ENCODE measurements at regions not wholly inside any gene's neighbourhood (a gene's known extent, or its start where the extent isn't known, plus 50 kb on each side); places are given as distances from the start of the nearest gene placed in this dataset.

DNA sequence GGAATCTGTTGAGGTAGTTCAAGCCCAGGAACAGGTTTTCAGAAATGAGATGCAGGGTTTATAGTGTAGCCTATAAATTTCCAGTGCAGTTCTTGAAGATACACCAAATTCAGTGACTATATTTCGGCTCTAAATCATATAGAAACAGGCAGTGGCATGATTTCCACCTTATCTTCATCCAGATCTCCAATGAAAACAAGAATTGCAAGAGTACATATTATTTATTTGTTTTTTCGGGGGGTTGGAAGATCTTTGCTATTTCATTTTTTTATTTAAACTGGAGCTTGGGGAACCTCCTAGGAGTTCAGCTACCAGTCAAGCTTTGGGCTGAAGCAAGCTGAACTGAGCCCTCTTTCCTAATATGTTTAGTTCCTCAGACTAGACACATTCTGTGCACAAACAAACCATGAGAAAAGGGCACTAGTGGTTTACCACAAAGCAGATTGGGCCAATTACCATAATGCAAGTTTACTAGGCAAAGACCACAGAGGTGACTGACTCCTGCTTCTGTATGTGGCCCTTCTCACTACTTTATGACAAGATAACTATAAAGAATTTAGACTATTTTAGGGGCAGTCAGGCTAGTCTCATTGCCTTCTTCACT, 68.5 kb downstream of the RGS2 start:
- TF ChIP-seq, protein P1, sequence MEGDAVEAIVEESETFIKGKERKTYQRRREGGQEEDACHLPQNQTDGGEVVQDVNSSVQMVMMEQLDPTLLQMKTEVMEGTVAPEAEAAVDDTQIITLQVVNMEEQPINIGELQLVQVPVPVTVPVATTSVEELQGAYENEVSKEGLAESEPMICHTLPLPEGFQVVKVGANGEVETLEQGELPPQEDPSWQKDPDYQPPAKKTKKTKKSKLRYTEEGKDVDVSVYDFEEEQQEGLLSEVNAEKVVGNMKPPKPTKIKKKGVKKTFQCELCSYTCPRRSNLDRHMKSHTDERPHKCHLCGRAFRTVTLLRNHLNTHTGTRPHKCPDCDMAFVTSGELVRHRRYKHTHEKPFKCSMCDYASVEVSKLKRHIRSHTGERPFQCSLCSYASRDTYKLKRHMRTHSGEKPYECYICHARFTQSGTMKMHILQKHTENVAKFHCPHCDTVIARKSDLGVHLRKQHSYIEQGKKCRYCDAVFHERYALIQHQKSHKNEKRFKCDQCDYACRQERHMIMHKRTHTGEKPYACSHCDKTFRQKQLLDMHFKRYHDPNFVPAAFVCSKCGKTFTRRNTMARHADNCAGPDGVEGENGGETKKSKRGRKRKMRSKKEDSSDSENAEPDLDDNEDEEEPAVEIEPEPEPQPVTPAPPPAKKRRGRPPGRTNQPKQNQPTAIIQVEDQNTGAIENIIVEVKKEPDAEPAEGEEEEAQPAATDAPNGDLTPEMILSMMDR (IDR thresholded peaks at IDR 0.05; ENCODE audit: low read depth, low read length, missing input control): no peak
- no peak for TF ChIP-seq RAD21 (IDR thresholded peaks at IDR 0.05)
